ENCODE measurements at regions not wholly inside any gene's neighbourhood (a gene's known extent, or its start where the extent isn't known, plus 50 kb on each side); places are given as distances from the start of the nearest gene placed in this dataset.

GRCh38 chr14:98944989-98945388 is 327.0 kb downstream of the BCL11B start:
- FAIRE-seq (no peak), DNase-seq (no peak)
- Histone ChIP-seq H3K27ac (ENCODE audit: low read depth in 1 of 3, low read length in 2 of 3) (no peak overlapping the region), H3K36me3 (ENCODE audit: control insufficient read depth in 3 of 3, insufficient read depth in 2 of 3, low read depth in 1 of 3, low read length in 3 of 3) (no peaks in the 10 kb centered on the region), H3K4me3 (ENCODE audit: low read depth in 1 of 3, low read length in 3 of 3) (no peak overlapping the region), H3K27me3 (ENCODE audit: control insufficient read depth in 3 of 3, insufficient read depth in 3 of 3, low read length in 3 of 3) (no peaks in the 10 kb centered on the region), H3K4me1 (ENCODE audit: control insufficient read depth in 3 of 3, insufficient read depth in 2 of 3, low read depth in 1 of 3, low read length in 2 of 3) (peaks cover 0 to 7% (median 0%) of the 10 kb centered on the region in 3 donors), H3K9me3 (ENCODE audit: control insufficient read depth in 2 of 2, insufficient read depth in 1 of 2, low read depth in 1 of 2, low read length in 1 of 2) (no peaks in the 10 kb centered on the region)
- WGBS, 3 donors: 80 to 88% (median 86%) methylated on average over 5 of the region's 5 CpGs

GRCh38 chr14:98945611-98946570 is 326.1 kb downstream of the BCL11B start:
- Histone ChIP-seq H3K36me3 (ENCODE audit: control insufficient read depth in 3 of 3, insufficient read depth in 2 of 3, low read depth in 1 of 3, low read length in 3 of 3) (no peaks in the 10 kb centered on the region), H3K4me1 (ENCODE audit: control insufficient read depth in 3 of 3, insufficient read depth in 2 of 3, low read depth in 1 of 3, low read length in 2 of 3) (peaks cover 0 to 7% (median 0%) of the 10 kb centered on the region in 3 donors), H3K4me3 (ENCODE audit: low read depth in 1 of 3, low read length in 3 of 3) (no peak overlapping the region), H3K9me3 (ENCODE audit: control insufficient read depth in 2 of 2, insufficient read depth in 1 of 2, low read depth in 1 of 2, low read length in 1 of 2) (no peaks in the 10 kb centered on the region), H3K27me3 (ENCODE audit: control insufficient read depth in 3 of 3, insufficient read depth in 3 of 3, low read length in 3 of 3) (no peaks in the 10 kb centered on the region), H3K27ac (ENCODE audit: low read depth in 1 of 3, low read length in 2 of 3) (no peak overlapping the region)
- DNase-seq: no peak
- FAIRE-seq: no peak
- 70 to 89% (median 84%) methylated on average over 23 of the region's 23 CpGs for WGBS, 3 donors

GRCh38 chr14:98946940-98947339 is 325.1 kb downstream of the BCL11B start:
- H3K27ac ChIP-seq (ENCODE audit: low read depth in 1 of 3, low read length in 2 of 3): no peak overlapping the region
- FAIRE-seq (no peak), DNase-seq (no peak)
- peaks cover 0 to 7% (median 0%) of the 10 kb centered on the region in 3 donors for H3K4me1 ChIP-seq (ENCODE audit: control insufficient read depth in 3 of 3, insufficient read depth in 2 of 3, low read depth in 1 of 3, low read length in 2 of 3)
- H3K27me3 ChIP-seq (ENCODE audit: control insufficient read depth in 3 of 3, insufficient read depth in 3 of 3, low read length in 3 of 3): no peaks in the 10 kb centered on the region
- no peak overlapping the region for H3K4me3 ChIP-seq (ENCODE audit: low read depth in 1 of 3, low read length in 3 of 3)
- H3K36me3 ChIP-seq (ENCODE audit: control insufficient read depth in 3 of 3, insufficient read depth in 2 of 3, low read depth in 1 of 3, low read length in 3 of 3): no peaks in the 10 kb centered on the region
- no peaks in the 10 kb centered on the region for H3K9me3 ChIP-seq (ENCODE audit: control insufficient read depth in 2 of 2, insufficient read depth in 1 of 2, low read depth in 1 of 2, low read length in 1 of 2)
- 38 to 56% (median 50%) methylated on average over 8 of the region's 8 CpGs for WGBS, 3 donors

- FAIRE-seq: no peak
- Histone ChIP-seq H3K4me1 (ENCODE audit: control insufficient read depth in 3 of 3, insufficient read depth in 2 of 3, low read depth in 1 of 3, low read length in 2 of 3) (peaks cover 0 to 7% (median 0%) of the 10 kb centered on the region in 3 donors), H3K4me3 (ENCODE audit: low read depth in 1 of 3, low read length in 3 of 3) (no peak overlapping the region), H3K27ac (ENCODE audit: low read depth in 1 of 3, low read length in 2 of 3) (no peak overlapping the region), H3K36me3 (ENCODE audit: control insufficient read depth in 3 of 3, insufficient read depth in 2 of 3, low read depth in 1 of 3, low read length in 3 of 3) (no peaks in the 10 kb centered on the region), H3K27me3 (ENCODE audit: control insufficient read depth in 3 of 3, insufficient read depth in 3 of 3, low read length in 3 of 3) (no peaks in the 10 kb centered on the region), H3K9me3 (ENCODE audit: control insufficient read depth in 2 of 2, insufficient read depth in 1 of 2, low read depth in 1 of 2, low read length in 1 of 2) (no peaks in the 10 kb centered on the region)
- WGBS, 3 donors: 93 to 96% (median 94%) methylated on average over 8 of the region's 8 CpGs
- DNase-seq: no peak
Observed at GRCh38 chr14:98947911-98948595, 323.9 kb downstream of the BCL11B start.

GRCh38 chr14:98949051-98949450 is 322.9 kb downstream of the BCL11B start:
- no peaks in the 10 kb centered on the region for H3K36me3 ChIP-seq (ENCODE audit: control insufficient read depth in 3 of 3, insufficient read depth in 2 of 3, low read depth in 1 of 3, low read length in 3 of 3)
- no peak overlapping the region for H3K4me3 ChIP-seq (ENCODE audit: low read depth in 1 of 3, low read length in 3 of 3)
- DNase-seq: no peak
- H3K9me3 ChIP-seq (ENCODE audit: control insufficient read depth in 2 of 2, insufficient read depth in 1 of 2, low read depth in 1 of 2, low read length in 1 of 2): no peaks in the 10 kb centered on the region
- no peak overlapping the region for H3K27ac ChIP-seq (ENCODE audit: low read depth in 1 of 3, low read length in 2 of 3)
- no peak for FAIRE-seq
- 63 to 80% (median 71%) methylated on average over 2 of the region's 2 CpGs for WGBS, 3 donors
- no peaks in the 10 kb centered on the region for H3K27me3 ChIP-seq (ENCODE audit: control insufficient read depth in 3 of 3, insufficient read depth in 3 of 3, low read length in 3 of 3)
- H3K4me1 ChIP-seq (ENCODE audit: control insufficient read depth in 3 of 3, insufficient read depth in 2 of 3, low read depth in 1 of 3, low read length in 2 of 3): peaks cover 0 to 7% (median 0%) of the 10 kb centered on the region in 3 donors

GRCh38 chr14:98949481-98950135 is 322.4 kb downstream of the BCL11B start:
- Histone ChIP-seq H3K27ac (ENCODE audit: low read depth in 1 of 3, low read length in 2 of 3) (no peak overlapping the region), H3K4me1 (ENCODE audit: control insufficient read depth in 3 of 3, insufficient read depth in 2 of 3, low read depth in 1 of 3, low read length in 2 of 3) (peaks cover 0 to 7% (median 0%) of the 10 kb centered on the region in 3 donors), H3K9me3 (ENCODE audit: control insufficient read depth in 2 of 2, insufficient read depth in 1 of 2, low read depth in 1 of 2, low read length in 1 of 2) (no peaks in the 10 kb centered on the region), H3K27me3 (ENCODE audit: control insufficient read depth in 3 of 3, insufficient read depth in 3 of 3, low read length in 3 of 3) (no peaks in the 10 kb centered on the region), H3K36me3 (ENCODE audit: control insufficient read depth in 3 of 3, insufficient read depth in 2 of 3, low read depth in 1 of 3, low read length in 3 of 3) (no peaks in the 10 kb centered on the region), H3K4me3 (ENCODE audit: low read depth in 1 of 3, low read length in 3 of 3) (no peak overlapping the region)
- DNase-seq: no peak
- no peak for FAIRE-seq
- WGBS, 3 donors: 78 to 87% (median 87%) methylated on average over 9 of the region's 9 CpGs

GRCh38 chr14:98950353-98950895 is 321.6 kb downstream of the BCL11B start:
- no peak overlapping the region for H3K27ac ChIP-seq (ENCODE audit: low read depth in 1 of 3, low read length in 2 of 3)
- no peaks in the 10 kb centered on the region for H3K27me3 ChIP-seq (ENCODE audit: control insufficient read depth in 3 of 3, insufficient read depth in 3 of 3, low read length in 3 of 3)
- peaks cover 0 to 7% (median 0%) of the 10 kb centered on the region in 3 donors for H3K4me1 ChIP-seq (ENCODE audit: control insufficient read depth in 3 of 3, insufficient read depth in 2 of 3, low read depth in 1 of 3, low read length in 2 of 3)
- H3K9me3 ChIP-seq (ENCODE audit: control insufficient read depth in 2 of 2, insufficient read depth in 1 of 2, low read depth in 1 of 2, low read length in 1 of 2): no peaks in the 10 kb centered on the region
- no peaks in the 10 kb centered on the region for H3K36me3 ChIP-seq (ENCODE audit: control insufficient read depth in 3 of 3, insufficient read depth in 2 of 3, low read depth in 1 of 3, low read length in 3 of 3)
- DNase-seq (no peak), FAIRE-seq (no peak)
- WGBS, 3 donors: 76 to 86% (median 83%) methylated on average over 5 of the region's 5 CpGs
- no peak overlapping the region for H3K4me3 ChIP-seq (ENCODE audit: low read depth in 1 of 3, low read length in 3 of 3)

- Histone ChIP-seq H3K27me3 (ENCODE audit: control insufficient read depth in 3 of 3, insufficient read depth in 3 of 3, low read length in 3 of 3) (no peaks in the 10 kb centered on the region), H3K36me3 (ENCODE audit: control insufficient read depth in 3 of 3, insufficient read depth in 2 of 3, low read depth in 1 of 3, low read length in 3 of 3) (no peaks in the 10 kb centered on the region), H3K4me3 (ENCODE audit: low read depth in 1 of 3, low read length in 3 of 3) (no peak overlapping the region), H3K27ac (ENCODE audit: low read depth in 1 of 3, low read length in 2 of 3) (no peak overlapping the region), H3K9me3 (ENCODE audit: control insufficient read depth in 2 of 2, insufficient read depth in 1 of 2, low read depth in 1 of 2, low read length in 1 of 2) (no peaks in the 10 kb centered on the region), H3K4me1 (ENCODE audit: control insufficient read depth in 3 of 3, insufficient read depth in 2 of 3, low read depth in 1 of 3, low read length in 2 of 3) (peaks cover 0 to 6% (median 0%) of the 10 kb centered on the region in 3 donors)
- 83 to 98% (median 89%) methylated on average over 3 of the region's 3 CpGs for WGBS, 3 donors
- FAIRE-seq (no peak), DNase-seq (no peak)
Observed at GRCh38 chr14:98951031-98951430, 321.0 kb downstream of the BCL11B start.
